Adrenal gland (tissue), 9 donors: ENCODE measurements at regions not wholly inside any gene's neighbourhood (a gene's known extent, or its start where the extent isn't known, plus 50 kb on each side); places are given as distances from the start of the nearest gene placed in this dataset.

Experiments used
- DNase-seq, 7 donors: peaks; one replicate each; pipeline ENCODE4 v3.0.0-alpha.2; 2019 to 2020
- H3K27ac ChIP-seq, 5 donors: fragments of 200-600 bp; sonication (generic) in 4 of 5; 1 replicate in 3 of 5; 2 replicates in 2 of 5; pipeline versions ENCODE4 v1.5.1 to v1.8.0; 2016 to 2020; ENCODE audit warnings: mild to moderate bottlenecking in 1 of 5
- H3K27me3 ChIP-seq: fragments of 200-600 bp; 2 replicates; pipeline ENCODE4 v1.8.0; 2021
- H3K36me3 ChIP-seq, 2 donors: fragments of 200-600 bp; replicated peaks in 1 of 2; 1 replicate in 1 of 2; 2 replicates in 1 of 2; pipeline versions ENCODE4 v1.5.1 to v1.8.0; 2018 to 2022
- H3K4me1 ChIP-seq, 2 donors: fragments of 200-600 bp; replicated peaks in 1 of 2; 1 replicate in 1 of 2; 2 replicates in 1 of 2; pipeline versions ENCODE4 v1.5.1 to v1.8.0; 2018 to 2021
- H3K4me3 ChIP-seq, 4 donors: fragments of 200-600 bp; sonication (generic) in 3 of 4; one replicate each; pipeline ENCODE4 v1.5.1; 2016 to 2018
- H3K9me3 ChIP-seq, 3 donors: fragments of 200-600 bp; sonication (generic) in 1 of 3; replicated peaks in 1 of 3; 1 replicate in 2 of 3; 2 replicates in 1 of 3; pipeline versions ENCODE4 v1.5.1 to v1.8.0; 2016 to 2021
- POLR2A ChIP-seq, 2 donors: fragments of 450-650 bp; IDR thresholded peaks; one replicate each; pipeline ENCODE4 v1.6.1; 2017; ENCODE audit warnings: antibody characterized with exemption in 2 of 2, mild to moderate bottlenecking in 2 of 2, moderate library complexity in 1 of 2
- WGBS, 4 donors: extraction: QIAGEN DNeasy Blood & Tissue Kit in 2 of 4; methylation state at CpG; one replicate each; pipeline versions ENCODE4 v1.1.5 to v1.1.7; 2013 to 2017; 5-methylcytosine and 5-hydroxymethylcytosine counted together
- intact Hi-C, 2 donors: fragments of 100-400 bp; cut with DNase I; formaldehyde crosslinking; loops; one replicate each; pipeline versions ENCODE4 v1.14.1 to v1.15.0; 2022 to 2023
- TF ChIP-seq, protein P1 (sequence below), 6 experiments: fragments of 450-650 bp in 4 of 6; fragments of 200-600 bp in 2 of 6; sonication (generic) in 1 of 6; IDR thresholded peaks; 1 replicate in 5 of 6; 2 replicates in 1 of 6; pipeline versions ENCODE4 v1.5.1 to v1.8.0; 2016 to 2021; ENCODE audit warnings: antibody characterized with exemption in 6 of 6, mild to moderate bottlenecking in 2 of 6, moderate library complexity in 1 of 6
- donor health status: healthy with polysubstance abuse.
- donor health status: Bipolar disorder and iron deficiency.
- donor health status: DM: yes; HTN: yes; CAD: no.
- donor health status: DM: no; HTN: no; CAD: no.
- donor health status: DM: no; HTN: no; CAD: no.

DNA sequence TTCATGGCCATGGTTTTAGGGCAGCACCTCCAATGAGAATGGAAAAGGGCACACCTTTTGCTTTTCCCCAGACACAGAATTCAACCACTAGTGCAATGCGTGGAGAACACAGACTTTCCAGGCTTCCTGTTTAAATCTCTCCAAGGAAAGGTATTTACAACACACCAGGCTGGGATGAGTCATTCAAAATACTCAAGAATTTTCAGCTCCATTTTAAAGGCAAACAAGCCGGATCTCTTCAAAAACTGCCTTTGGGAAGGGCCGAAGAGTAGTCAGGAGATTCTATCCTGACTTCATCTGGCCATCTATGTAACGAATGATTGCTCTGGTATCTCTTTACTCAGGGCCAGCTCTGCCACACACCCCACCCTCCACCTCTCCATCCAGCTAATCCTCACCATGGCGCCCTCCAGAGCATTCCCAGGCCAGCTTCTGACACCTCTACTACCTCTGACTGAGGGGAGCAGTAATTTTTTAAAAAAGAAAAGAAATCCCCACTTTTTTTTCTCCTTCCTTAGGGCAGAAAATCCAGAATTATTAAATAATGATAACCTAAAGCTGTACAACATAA, 254.6 kb downstream of the LY86 start:
- no peaks in the 10 kb centered on the region for H3K36me3 ChIP-seq
- no peak for DNase-seq
- TF ChIP-seq POLR2A (IDR thresholded peaks at IDR 0.05) = no peak
- intact Hi-C loops = no loop called here
- no peak overlapping the region for H3K4me3 ChIP-seq
- H3K9me3 ChIP-seq = no peaks in the 10 kb centered on the region
- 66 to 81% (median 72%) methylated on average over 5 of the region's 5 CpGs for WGBS, 4 donors
- H3K27ac ChIP-seq = peak overlapping the region in 1 of 5 donors; percentile 49
- H3K4me1 ChIP-seq = peaks cover 0 to 8% of the 10 kb centered on the region in 2 donors
- H3K27me3 ChIP-seq = no peaks in the 10 kb centered on the region

DNA sequence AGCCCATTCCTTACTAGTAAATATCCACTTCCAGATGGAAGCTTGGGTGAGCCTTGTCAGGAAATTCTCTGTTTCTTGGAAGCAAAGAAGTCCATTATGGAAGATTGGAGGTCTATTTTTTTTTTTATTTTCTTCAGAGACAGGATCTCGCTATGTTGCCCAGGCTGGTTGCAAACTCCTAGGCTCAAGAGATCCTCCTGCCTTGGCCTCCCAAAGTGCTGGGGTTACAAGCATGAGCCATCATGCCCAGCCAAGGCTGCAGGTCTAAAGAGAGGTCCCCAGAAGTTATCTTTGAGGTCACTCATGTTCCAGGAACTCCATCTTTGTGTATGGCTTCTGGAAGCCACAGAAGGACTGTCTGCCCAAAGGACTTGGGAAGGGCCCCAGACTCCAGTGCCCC, 255.3 kb downstream of the LY86 start:
- WGBS, 4 donors = 93 to 100% (median 100%) methylated on average over 1 of the region's 1 CpG
- H3K36me3 ChIP-seq = no peaks in the 10 kb centered on the region
- no peak overlapping the region for H3K27ac ChIP-seq
- H3K4me3 ChIP-seq = no peak overlapping the region
- intact Hi-C loops = no loop called here
- DNase-seq = no peak
- no peaks in the 10 kb centered on the region for H3K9me3 ChIP-seq
- no peak for TF ChIP-seq POLR2A (IDR thresholded peaks at IDR 0.05)
- TF ChIP-seq, protein P1, sequence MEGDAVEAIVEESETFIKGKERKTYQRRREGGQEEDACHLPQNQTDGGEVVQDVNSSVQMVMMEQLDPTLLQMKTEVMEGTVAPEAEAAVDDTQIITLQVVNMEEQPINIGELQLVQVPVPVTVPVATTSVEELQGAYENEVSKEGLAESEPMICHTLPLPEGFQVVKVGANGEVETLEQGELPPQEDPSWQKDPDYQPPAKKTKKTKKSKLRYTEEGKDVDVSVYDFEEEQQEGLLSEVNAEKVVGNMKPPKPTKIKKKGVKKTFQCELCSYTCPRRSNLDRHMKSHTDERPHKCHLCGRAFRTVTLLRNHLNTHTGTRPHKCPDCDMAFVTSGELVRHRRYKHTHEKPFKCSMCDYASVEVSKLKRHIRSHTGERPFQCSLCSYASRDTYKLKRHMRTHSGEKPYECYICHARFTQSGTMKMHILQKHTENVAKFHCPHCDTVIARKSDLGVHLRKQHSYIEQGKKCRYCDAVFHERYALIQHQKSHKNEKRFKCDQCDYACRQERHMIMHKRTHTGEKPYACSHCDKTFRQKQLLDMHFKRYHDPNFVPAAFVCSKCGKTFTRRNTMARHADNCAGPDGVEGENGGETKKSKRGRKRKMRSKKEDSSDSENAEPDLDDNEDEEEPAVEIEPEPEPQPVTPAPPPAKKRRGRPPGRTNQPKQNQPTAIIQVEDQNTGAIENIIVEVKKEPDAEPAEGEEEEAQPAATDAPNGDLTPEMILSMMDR (IDR thresholded peaks at IDR 0.05) = no peak
- no peaks in the 10 kb centered on the region for H3K27me3 ChIP-seq
- H3K4me1 ChIP-seq = peaks cover 0 to 8% of the 10 kb centered on the region in 2 donors

DNA sequence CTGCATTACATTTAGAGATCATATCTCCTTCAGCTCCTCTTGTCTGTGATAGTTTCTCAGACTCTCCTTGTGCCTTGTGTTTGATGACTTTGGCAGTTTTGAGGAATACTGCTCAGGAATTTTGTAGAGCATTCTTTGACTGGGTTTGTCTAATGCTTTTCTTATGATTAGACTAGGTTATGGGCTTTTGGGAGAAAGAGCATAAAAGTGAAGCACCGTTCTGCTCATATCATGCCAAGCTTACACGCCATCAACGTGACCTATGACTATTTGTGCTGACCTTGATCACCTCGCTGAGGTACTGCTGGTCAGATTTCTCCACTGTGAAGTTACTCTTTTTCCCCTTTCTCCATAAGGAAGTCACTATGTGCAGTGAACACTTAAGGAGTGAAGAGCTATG, 256.0 kb downstream of the LY86 start:
- Histone ChIP-seq H3K4me1 (peaks cover 0 to 8% of the 10 kb centered on the region in 2 donors), H3K36me3 (no peaks in the 10 kb centered on the region), H3K27ac (peak overlapping the region in 1 of 5 donors; percentile 17), H3K27me3 (no peaks in the 10 kb centered on the region), H3K9me3 (no peaks in the 10 kb centered on the region), H3K4me3 (no peak overlapping the region)
- TF ChIP-seq, protein P1 (IDR thresholded peaks at IDR 0.05) = no peak
- no peak for TF ChIP-seq POLR2A (IDR thresholded peaks at IDR 0.05)
- DNase-seq = no peak
- intact Hi-C loops = no loop called here
- WGBS, 4 donors = 39 to 47% (median 43%) methylated on average over 4 of the region's 4 CpGs

DNA sequence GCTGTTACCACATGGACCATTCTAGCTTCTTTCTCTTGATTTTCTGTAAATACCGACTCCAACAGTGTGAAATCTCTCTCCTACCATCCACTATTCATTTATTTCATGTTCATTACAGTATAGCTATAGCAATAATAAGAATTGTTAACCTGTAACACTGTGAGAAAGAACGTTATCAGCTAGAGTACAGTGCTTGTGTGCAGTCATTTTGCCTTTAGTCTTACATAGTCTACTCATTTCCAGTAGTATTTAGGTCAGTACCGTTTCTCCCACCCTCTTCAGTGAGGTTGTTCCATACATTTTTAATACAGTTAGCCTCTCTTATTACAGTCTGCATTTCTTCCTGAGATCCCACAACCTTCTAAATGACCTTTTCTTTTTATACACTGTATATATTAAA, 257.1 kb downstream of the LY86 start:
- no peaks in the 10 kb centered on the region for H3K36me3 ChIP-seq
- no peaks in the 10 kb centered on the region for H3K9me3 ChIP-seq
- intact Hi-C loops = no loop called here
- H3K4me3 ChIP-seq = no peak overlapping the region
- WGBS, 4 donors = 79 to 94% (median 86%) methylated on average over 3 of the region's 3 CpGs
- H3K27me3 ChIP-seq = no peaks in the 10 kb centered on the region
- no peak for TF ChIP-seq POLR2A (IDR thresholded peaks at IDR 0.05)
- TF ChIP-seq, protein P1 (IDR thresholded peaks at IDR 0.05) = no peak
- H3K4me1 ChIP-seq = peaks cover 2 to 8% of the 10 kb centered on the region in 2 donors
- DNase-seq = no peak
- H3K27ac ChIP-seq = no peak overlapping the region

DNA sequence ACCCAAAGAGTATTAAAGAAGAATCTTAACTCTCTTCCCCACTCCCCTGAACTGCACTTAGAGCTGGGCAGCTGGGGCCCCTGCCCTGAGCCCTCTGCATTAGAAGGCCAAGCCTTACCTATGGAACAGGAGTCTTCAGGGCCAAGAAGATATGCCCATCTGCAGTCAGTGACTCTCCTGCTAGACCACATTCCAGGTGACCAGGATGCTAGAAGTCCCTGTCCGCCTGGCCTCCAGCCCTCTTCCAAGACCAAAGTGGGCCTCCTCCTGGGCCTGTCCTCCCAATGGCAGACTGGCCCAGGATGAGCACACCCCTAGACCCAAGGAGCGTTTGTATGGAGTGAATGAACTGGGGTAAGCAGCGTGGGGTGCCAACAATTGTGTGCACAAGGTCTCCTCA, 259.1 kb downstream of the LY86 start:
- TF ChIP-seq, protein P1 (IDR thresholded peaks at IDR 0.05) = no peak
- no peak for TF ChIP-seq POLR2A (IDR thresholded peaks at IDR 0.05)
- no peaks in the 10 kb centered on the region for H3K9me3 ChIP-seq
- no peak overlapping the region for H3K27ac ChIP-seq
- DNase-seq = no peak
- intact Hi-C loops = no loop called here
- no peaks in the 10 kb centered on the region for H3K36me3 ChIP-seq
- H3K4me3 ChIP-seq = no peak overlapping the region
- H3K27me3 ChIP-seq = no peaks in the 10 kb centered on the region
- 79 to 93% (median 86%) methylated on average over 3 of the region's 3 CpGs for WGBS, 4 donors
- H3K4me1 ChIP-seq = peaks cover 6 to 8% of the 10 kb centered on the region in 2 donors
